ENCODE measurements at regions not wholly inside any gene's neighbourhood (a gene's known extent, or its start where the extent isn't known, plus 50 kb on each side); places are given as distances from the start of the nearest gene placed in this dataset.

- TF ChIP-seq CTCF (IDR thresholded peaks at IDR 0.05) (no peak), EZH2 (IDR thresholded peaks at IDR 0.05) (no peak), EZH2phosphoT487 (IDR thresholded peaks at IDR 0.05) (no peak)
Observed at GRCh38 chr19:30681162-30682100, 309.2 kb downstream of the ZNF536 start.

Measured in neural progenitor cell (in vitro differentiated cells).